Transverse colon (tissue), 4 donors: ENCODE measurements at regions not wholly inside any gene's neighbourhood (a gene's known extent, or its start where the extent isn't known, plus 50 kb on each side); places are given as distances from the start of the nearest gene placed in this dataset.

Source experiments
- DNase-seq: peaks from one replicate; pipeline ENCODE4 v3.0.0-alpha.2; 2019
- H3K27ac ChIP-seq, 4 donors: fragments of 200-600 bp; sonication (generic); 2 replicates each; pipeline ENCODE4 v1.5.1; 2016 to 2018; ENCODE audit warnings: inconsistent platforms in 4 of 4
- H3K27me3 ChIP-seq: fragments of 200-600 bp; sonication (generic); 2 replicates; pipeline ENCODE4 v1.5.1; 2017; ENCODE audit warnings: inconsistent platforms
- H3K36me3 ChIP-seq, 4 donors: fragments of 200-600 bp; sonication (generic); 2 replicates each; pipeline ENCODE4 v1.5.1; 2017 to 2019; ENCODE audit warnings: inconsistent platforms in 4 of 4
- H3K4me1 ChIP-seq, 4 donors: fragments of 200-600 bp; sonication (generic); 2 replicates each; pipeline ENCODE4 v1.5.1; 2017 to 2020; ENCODE audit warnings: inconsistent platforms in 4 of 4
- H3K4me3 ChIP-seq, 4 donors: fragments of 200-600 bp; sonication (generic); 1 replicate in 1 of 4; 2 replicates in 3 of 4; pipeline versions ENCODE4 v1.5.1 to v1.6.1; 2017 to 2019; ENCODE audit warnings: inconsistent platforms in 4 of 4
- H3K9me3 ChIP-seq, 2 donors: fragments of 200-600 bp; sonication (generic); 2 replicates each; pipeline ENCODE4 v1.5.1; 2017 to 2019; ENCODE audit warnings: inconsistent platforms in 2 of 2
- CTCF ChIP-seq, 5 experiments: fragments of 200-600 bp in 3 of 5; fragments of 450-650 bp in 2 of 5; sonication (generic) in 3 of 5; IDR thresholded peaks; 1 replicate in 2 of 5; 2 replicates in 3 of 5; pipeline ENCODE4 v1.5.1; 2016 to 2017; ENCODE audit warnings: antibody characterized with exemption in 5 of 5, inconsistent platforms in 3 of 5, mild to moderate bottlenecking in 2 of 5, moderate library complexity in 1 of 5
- EP300 ChIP-seq: sonication (generic); formaldehyde crosslinking; IDR thresholded peaks from one replicate; pipeline ENCODE4 v1.6.1; 2017; ENCODE audit warnings: antibody characterized with exemption, low read depth
- POLR2A ChIP-seq: fragments of 450-650 bp; IDR thresholded peaks from one replicate; pipeline ENCODE4 v1.6.1; 2016; ENCODE audit warnings: antibody characterized with exemption, mild to moderate bottlenecking, moderate library complexity
- POLR2AphosphoS5 ChIP-seq, 3 donors: sonication (generic); formaldehyde crosslinking; IDR thresholded peaks; one replicate each; pipeline ENCODE4 v1.6.1; 2016; ENCODE audit warnings: antibody characterized with exemption in 3 of 3
- WGBS, 2 donors: methylation state at CpG; one replicate each; pipeline ENCODE4 v1.1.5; 2018; ENCODE audit warnings: low coverage in 1 of 2; 5-methylcytosine and 5-hydroxymethylcytosine counted together
- in situ Hi-C, 4 donors: fragments of 200-750 bp; cut with MboI; loops; one replicate each; pipeline versions ENCODE4 v1.15.0 to v1.15.1; 2017; ENCODE audit warnings: low sequenced_read_pairs in 3 of 4, low pct_ligation_motif_present in 1 of 4, low pct_unique_long_range_greater_than_20kb in 1 of 4
- intact Hi-C: fragments of 100-400 bp; cut with DNase I; formaldehyde crosslinking; loops from one replicate; pipeline ENCODE4 v1.15.1; 2023; ENCODE audit warnings: low total_unique reads

GRCh38 chr14:56414236-56414635, 165.4 kb upstream of the TMEM260 start:
- no peaks in the 10 kb centered on the region for H3K4me1 ChIP-seq
- 81 to 91% methylated on average over 3 of the region's 3 CpGs for WGBS, 2 donors
- intact Hi-C loops (no loop called here), in situ Hi-C loops (no loop called here)
- DNase-seq = no peak
- TF ChIP-seq CTCF (IDR thresholded peaks at IDR 0.05) (no peak), POLR2A (no peak), POLR2AphosphoS5 (IDR thresholded peaks at IDR 0.05) (no peak), EP300 (no peak)
- no peak overlapping the region for H3K4me3 ChIP-seq
- H3K27me3 ChIP-seq = no peaks in the 10 kb centered on the region
- no peaks in the 10 kb centered on the region for H3K9me3 ChIP-seq
- H3K36me3 ChIP-seq = no peaks in the 10 kb centered on the region
- no peak overlapping the region for H3K27ac ChIP-seq

- no peak overlapping the region for H3K4me3 ChIP-seq
- in situ Hi-C loops (no loop called here), intact Hi-C loops (no loop called here)
- TF ChIP-seq CTCF (IDR thresholded peaks at IDR 0.05) (no peak), POLR2AphosphoS5 (IDR thresholded peaks at IDR 0.05) (no peak)
- H3K27ac ChIP-seq = no peak overlapping the region
- DNase-seq = no peak
- H3K4me1 ChIP-seq = no peaks in the 10 kb centered on the region
- no peaks in the 10 kb centered on the region for H3K9me3 ChIP-seq
- WGBS, 2 donors = 93% methylated on average over 9 of the region's 9 CpGs; no CpG with 5 or more reads in 1 of the 2 donors
- no peaks in the 10 kb centered on the region for H3K36me3 ChIP-seq
- H3K27me3 ChIP-seq = no peaks in the 10 kb centered on the region
These were observed 163.4 kb upstream of the TMEM260 start for GRCh38 chr14:56416213-56416612.

- Histone ChIP-seq H3K36me3 (no peaks in the 10 kb centered on the region), H3K27me3 (no peaks in the 10 kb centered on the region), H3K4me1 (no peaks in the 10 kb centered on the region), H3K4me3 (no peak overlapping the region), H3K27ac (no peak overlapping the region), H3K9me3 (no peaks in the 10 kb centered on the region)
- intact Hi-C loops (no loop called here), in situ Hi-C loops (no loop called here)
- no peak for DNase-seq
- TF ChIP-seq POLR2AphosphoS5 (IDR thresholded peaks at IDR 0.05) (no peak), POLR2A (no peak), EP300 (no peak), CTCF (IDR thresholded peaks at IDR 0.05) (no peak)
- WGBS, 2 donors = 60 to 67% methylated on average over 1 of the region's 1 CpG
These were observed 162.4 kb upstream of the TMEM260 start for GRCh38 chr14:56417173-56417572.

GRCh38 chr14:56419750-56420149, 159.8 kb upstream of the TMEM260 start:
- TF ChIP-seq POLR2A = no peak
- TF ChIP-seq EP300 = no peak
- no peak for TF ChIP-seq CTCF (IDR thresholded peaks at IDR 0.05)
- TF ChIP-seq POLR2AphosphoS5 (IDR thresholded peaks at IDR 0.05) = no peak
- Histone ChIP-seq H3K9me3 (no peaks in the 10 kb centered on the region), H3K36me3 (no peaks in the 10 kb centered on the region), H3K27ac (no peak overlapping the region), H3K27me3 (no peaks in the 10 kb centered on the region), H3K4me3 (no peak overlapping the region), H3K4me1 (peaks cover 0 to 6% (median 2%) of the 10 kb centered on the region in 4 donors)
- intact Hi-C loops (no loop called here), in situ Hi-C loops (no loop called here)
- DNase-seq = no peak
- 84 to 100% methylated on average over 1 of the region's 1 CpG for WGBS, 2 donors
